ENCODE measurements at regions not wholly inside any gene's neighbourhood (a gene's known extent, or its start where the extent isn't known, plus 50 kb on each side); places are given as distances from the start of the nearest gene placed in this dataset.
"Not testable (repeated sequence)": the region's sequence is repeated elsewhere in the genome, so short reads cannot be mapped to it uniquely, and the experiment has no call there.

DNA sequence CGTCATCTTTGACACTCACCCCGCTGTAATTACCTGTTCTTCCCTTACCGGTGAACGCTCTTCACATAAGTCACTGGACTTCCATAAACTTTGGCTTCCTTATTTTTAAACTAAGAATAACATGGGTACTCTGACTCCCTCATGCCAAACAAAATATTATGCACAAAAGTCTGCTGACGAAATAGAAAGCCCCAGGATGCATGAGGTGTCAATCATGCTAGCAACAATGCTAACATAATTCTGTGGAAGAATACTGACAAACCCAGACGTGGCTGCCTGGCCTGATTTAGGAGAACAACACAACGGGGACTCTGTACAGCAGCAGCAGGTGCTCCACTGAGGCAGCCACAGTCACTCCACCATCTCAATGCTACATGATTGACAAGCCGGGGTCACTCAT, 137.5 kb downstream of the CCDC71L start:
- DNase-seq (ENCODE audit: low read depth), result no peak

DNA sequence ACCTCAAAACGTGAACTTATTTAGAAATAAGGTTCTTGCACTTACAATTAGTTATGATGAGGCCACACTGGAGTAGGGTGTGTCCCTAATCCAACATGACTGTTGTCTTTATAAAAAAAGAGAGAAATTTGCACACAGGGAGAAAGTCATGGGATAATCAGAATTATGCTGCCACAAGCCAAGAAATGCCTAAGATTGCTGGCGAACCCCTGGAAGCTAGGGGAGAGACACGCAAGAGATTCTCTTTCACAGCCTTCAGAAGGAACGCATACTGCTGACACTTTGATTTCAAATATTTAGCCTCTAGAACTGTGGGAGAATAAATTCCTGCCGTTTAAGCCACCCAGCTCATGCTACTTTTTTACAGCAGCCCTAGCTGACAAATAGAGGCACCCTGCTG, 138.3 kb downstream of the CCDC71L start:
- DNase-seq (ENCODE audit: low read depth), result no peak

DNA sequence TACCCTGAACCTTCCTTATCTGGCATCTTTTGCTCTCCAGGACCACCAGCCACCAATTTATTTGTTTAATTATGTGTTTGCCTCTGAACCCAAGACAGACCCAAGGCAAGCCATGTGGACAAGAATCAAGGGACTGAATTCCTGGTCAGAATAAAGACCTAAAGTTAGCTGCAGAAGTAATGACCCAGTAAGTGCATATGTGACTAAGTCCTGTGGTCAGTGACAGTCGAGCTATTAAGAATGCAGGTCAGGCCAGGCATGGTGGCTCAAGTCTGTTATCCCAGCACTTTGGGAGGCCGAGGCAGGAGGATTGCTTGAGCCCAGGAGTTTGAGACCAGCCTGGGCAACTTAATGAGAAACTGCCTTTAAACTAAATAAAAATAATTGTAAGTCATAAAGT, 139.4 kb downstream of the CCDC71L start:
- DNase-seq (ENCODE audit: low read depth), result peak; percentile 37

DNA sequence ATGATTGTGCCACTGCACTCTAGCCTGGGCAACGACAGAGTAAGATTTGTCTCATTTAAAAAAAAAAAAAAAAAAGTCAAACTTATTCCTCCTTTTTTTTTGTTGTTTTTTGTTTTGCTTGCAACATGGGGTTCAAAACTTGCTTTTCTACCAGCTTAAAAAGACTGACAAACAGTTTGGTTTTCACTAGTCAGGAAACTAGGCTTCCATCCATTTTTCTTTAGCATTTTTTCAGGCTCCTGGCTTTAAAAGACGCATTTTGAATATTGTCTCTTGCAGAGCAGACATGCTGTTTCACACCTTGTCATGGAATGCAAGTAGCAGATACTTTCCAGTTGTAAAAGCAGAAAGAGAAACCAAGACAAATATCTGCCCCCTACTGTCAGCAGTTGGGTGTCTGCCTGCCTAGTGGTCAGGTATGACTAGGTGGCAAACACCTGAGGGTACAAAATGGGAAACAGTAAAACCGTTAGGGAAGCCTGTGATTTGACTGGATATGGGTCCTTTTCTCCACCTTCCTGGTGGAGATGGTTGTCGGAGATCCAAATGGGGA, 139.9 kb downstream of the CCDC71L start:
- DNase-seq (ENCODE audit: low read depth), result no peak

DNA sequence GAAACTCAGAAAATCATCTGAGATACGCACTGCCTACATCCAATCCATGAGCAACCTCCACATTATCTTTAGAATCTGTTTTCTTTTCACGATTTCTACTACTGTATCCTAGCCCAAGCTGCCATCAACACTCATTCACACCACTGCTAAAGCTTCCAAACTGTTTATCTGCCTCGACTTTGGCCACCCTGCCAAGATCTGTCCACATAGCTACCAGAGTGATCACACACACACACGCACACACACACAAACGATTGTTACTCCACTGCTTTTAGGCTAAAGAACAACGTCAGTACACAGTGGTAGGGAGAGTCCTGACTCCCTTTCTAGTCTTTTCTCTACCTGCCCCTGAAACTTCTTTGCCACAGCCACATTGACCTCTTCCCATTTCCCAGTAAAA, 142.0 kb downstream of the CCDC71L start:
- no peak for DNase-seq (ENCODE audit: low read depth)

DNA sequence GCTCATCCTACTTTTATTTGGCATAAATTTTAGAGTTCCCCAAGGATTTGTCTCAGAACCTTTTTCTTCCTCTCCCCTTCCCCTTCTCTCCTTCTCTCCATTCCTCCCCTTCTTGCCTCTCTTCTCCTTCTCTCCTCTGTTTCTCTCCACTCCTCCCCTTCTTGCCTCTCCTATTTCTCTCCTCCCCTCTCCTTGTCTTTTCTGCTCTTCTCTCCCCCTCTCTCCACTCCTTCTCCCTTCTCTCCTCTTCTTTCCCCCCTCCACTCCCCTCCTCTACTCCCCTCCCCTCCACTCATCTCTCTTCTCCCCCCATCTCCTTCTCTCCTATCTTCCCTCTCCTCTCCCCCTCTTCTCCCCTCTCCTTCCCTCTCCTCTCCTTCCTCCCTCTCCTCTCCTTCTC, 142.7 kb downstream of the CCDC71L start:
- DNase-seq (ENCODE audit: low read depth), result no peak

DNA sequence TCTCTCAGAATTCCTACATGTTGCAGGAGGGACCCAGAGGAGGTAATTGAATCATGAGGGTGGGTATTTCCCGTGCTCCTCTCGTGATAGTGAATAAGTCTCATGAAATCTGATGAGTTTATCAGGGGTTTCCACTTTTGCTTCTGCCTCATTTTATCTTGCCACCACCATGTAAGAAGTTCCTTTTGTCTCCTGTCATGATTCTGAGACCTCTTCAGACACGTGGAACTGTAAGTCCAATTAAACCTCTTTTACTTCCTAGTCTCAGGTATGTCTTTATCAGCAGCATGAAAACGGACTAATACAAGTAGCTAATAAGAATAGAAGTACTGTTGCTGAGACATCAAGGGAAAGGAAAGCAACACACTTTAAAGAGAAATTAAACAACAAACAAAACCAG, 143.4 kb downstream of the CCDC71L start:
- DNase-seq (ENCODE audit: low read depth), result no peak

DNA sequence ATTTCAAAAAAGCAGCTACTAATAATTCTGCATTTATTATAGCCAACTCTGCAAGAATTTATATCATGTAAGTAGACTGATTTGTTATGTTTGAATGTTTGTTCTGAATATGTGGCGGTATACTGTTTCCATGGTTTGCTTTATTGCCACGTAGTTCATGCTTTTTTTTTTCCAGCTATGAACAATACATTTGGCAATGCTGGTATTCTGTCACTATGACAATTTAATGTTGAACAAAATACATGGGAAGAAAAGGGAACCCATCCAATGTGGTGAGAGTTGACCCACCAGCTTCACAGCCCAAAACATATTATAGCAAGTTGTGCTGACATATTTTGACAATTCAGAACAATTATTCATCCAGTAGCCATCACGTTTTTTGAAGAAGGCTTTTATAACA, 145.6 kb downstream of the CCDC71L start:
- DNase-seq (ENCODE audit: low read depth), result no peak

DNA sequence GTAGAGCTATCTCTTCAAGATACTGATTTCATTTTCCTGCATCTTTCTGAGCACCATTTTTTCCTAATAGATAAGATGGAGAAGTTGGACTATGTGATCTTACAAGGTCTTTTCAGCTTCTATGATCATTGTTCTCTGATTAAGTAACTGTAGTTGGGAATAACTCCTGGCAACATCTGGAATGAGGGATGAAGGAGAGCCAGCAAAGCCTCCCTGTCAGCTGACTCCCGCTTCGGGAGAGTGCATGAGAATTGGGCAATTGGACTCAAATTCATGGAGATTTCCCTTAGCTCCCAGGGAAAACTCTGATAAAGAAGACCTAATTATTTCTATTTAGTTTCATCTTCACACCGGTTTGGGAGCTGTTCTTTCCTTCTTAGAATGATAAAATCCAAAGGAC, 146.1 kb downstream of the CCDC71L start:
- DNase-seq (ENCODE audit: low read depth), result no peak

DNA sequence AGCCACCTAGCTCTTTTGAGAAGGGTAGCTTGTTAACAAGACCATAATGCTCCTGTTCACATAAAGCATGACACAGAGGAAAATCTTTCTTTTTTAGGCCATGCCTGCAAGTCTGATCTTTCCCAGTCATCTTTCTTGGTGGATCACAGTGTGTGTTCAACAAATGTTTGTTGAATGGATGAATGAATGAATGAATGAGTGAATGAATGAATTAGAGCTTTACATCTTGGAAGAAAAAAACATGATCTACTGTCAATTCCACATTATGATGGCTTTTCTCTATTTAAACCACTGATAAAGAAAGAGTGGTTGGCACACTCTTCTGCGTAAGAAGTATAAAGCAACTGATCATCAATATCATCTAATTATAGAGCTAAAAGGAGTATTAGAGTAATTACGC, 148.7 kb downstream of the CCDC71L start:
- no peak for DNase-seq (ENCODE audit: low read depth)

DNA sequence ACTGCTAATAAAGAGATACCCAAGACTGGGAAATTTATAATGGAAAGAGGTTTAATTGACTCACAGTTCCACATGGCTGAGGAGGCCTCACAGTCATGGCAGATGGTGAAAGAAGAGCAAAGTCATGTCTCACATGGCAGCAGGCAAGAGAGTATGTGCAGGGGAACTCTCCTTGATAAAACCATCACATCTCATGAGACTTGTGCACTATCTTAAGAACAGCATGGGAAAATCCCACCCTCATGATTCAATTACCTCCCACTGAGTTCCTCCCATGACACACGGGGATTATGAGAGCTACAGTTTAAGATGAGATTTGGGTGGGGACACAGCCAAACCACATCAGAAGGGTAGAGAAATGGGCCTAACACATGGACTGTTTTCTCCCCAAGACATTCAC, 156.3 kb downstream of the CCDC71L start:
- DNase-seq (ENCODE audit: low read depth), result peak; percentile 39

DNA sequence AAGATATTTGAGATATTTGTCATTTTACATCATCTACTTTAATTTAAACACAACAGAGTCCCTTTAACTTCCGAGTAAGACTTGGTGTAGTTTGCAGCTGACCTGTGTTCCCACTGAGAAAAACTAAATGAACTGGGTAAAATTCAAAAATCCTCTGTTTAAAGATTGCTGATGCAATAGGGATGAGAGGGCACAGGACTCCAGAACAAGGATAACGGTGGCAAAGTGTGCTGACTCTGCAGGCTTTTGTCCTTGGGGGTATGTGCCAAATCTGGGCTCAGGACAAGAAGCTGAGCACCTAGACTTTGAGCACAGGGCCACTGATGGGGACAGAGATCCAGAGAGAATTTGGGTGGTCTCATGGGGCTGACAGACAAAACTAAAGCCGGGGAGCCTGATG, 156.8 kb downstream of the CCDC71L start:
- no peak for DNase-seq (ENCODE audit: low read depth)

DNA sequence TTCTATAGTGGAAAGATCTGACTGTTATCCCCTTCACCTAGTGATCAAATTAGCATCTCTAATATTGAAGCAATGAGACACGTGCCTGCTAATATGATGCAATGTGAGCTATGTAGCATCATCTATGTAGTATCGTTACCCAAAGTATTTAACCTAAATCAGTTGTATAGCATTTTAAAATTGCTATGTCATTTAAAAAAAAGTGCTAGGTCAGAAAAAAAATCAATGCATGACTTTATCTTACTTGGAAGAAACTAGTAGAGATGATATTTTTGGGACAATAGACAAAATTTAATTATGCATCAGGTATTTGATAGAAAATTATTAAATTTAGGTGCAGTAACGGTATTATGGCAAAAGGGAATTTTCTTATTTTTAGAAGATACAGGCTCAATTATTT, 157.3 kb downstream of the CCDC71L start:
- no peak for DNase-seq (ENCODE audit: low read depth)

DNA sequence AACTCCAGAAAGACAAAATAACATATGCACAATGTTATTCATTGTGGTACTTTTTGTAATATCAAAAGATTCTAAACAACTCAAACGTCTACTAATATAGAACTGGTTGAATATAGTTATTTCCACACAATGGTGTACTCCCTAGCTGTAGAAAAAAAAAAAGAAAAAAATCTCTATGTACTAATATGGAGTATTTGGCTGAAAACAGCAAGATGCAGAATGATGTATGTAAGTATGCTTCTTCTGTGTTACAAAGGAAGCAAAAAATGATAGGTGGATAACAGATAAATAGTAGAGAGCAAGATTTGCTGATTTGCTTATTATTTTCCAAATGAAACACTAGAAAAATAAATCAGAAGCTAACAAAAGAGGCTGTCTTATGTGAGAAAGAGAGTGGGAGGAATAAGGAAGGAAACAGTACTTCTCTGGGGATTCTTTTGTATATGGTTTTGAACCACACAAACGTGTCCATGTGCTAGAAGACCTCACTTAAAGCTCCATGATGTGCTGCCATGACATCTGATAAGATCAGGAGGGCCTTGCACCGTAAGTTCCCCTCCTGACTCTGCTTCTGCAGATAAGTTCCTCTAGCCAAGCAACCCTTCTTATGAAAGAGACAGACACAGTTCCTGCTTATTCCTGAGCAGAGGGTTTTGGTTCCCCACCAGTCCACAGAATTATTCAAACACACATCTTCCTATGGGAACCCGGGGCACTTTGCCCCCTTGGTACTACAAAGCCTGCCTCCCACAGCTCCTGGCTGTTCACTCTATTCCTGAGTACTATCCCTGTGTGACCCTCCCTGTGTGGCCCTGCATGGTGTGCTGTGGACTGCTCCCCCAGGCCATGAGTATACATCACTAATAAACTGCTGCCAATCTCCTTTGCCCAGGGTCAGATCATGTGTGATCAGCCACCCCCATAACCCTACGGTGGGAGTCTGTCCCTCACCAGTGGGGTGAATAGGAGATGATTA, 159.1 kb downstream of the CCDC71L start:
- DNase-seq (ENCODE audit: low read depth), result no peak

DNA sequence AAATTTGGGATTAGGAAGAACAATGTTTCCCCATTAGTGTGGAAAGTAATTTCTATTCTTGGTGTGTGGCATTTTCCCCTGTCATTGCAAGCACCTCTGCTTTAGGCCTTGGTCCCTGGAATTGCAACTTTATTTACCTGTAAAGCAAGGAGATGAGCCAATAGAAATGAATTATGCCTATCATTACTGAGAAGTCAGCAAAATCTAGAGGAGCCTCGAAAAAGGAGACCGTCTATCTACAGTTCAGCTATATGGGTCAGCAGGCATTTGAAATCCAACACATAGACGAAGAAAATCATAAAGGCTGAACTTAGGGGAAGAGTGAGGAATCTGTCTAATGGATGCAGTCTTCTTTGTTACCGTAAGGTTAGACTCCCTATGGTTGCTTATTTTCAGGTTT, 161.1 kb downstream of the CCDC71L start:
- no peak for DNase-seq (ENCODE audit: low read depth)

DNA sequence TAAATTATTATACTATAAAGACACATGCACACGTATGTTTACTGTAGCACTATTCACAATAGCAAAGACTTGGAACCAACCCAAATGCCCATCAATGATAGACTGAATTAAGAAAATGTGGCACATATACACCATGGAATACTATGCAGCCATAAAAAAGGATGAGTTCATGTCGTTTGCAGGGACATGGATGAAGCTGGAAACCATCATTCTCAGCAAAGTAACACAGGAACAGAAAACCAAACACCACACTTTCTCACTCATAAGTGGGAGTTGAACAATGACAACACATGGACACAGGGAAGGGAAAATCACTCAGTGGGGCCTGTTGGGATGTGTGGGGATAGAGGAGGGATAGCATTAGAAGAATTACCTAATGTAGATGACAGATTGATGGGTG, 163.0 kb downstream of the CCDC71L start:
- DNase-seq (ENCODE audit: low read depth), result not testable (repeated sequence)

DNA sequence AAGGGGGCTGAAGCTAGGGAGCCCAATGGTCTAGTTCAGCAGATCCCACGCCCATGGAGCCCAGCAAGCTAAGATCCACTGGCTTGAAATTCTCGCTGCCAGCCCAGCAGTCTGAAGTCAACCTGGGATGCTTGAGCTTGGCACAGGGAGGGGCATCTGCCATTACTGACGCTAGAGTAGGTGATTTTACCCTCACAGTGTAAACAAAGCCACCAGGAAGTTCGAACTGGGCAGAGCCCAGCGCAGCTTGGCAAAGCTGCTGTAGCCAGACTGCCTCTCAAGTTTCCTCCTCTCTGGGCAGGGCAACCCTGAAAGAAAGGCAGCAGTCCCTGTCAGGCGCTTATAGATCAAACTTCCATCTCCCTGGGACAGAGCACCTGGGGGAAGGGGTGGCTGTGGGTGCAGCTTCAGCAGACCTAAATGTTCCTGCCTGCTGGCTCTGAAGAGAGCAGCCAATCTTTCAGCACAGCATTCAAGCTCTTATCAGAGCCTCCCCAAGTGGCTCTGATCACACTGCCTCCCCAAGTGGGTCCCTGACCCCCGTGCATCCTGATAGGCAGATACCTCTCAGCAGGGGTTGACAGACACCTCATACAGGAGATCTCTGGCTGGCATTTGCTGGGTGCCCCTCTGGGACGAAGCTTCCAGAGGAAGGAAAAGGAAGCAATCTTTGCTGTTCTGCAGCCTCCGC, 167.8 kb downstream of the CCDC71L start:
- DNase-seq (ENCODE audit: low read depth), result no peak

DNA sequence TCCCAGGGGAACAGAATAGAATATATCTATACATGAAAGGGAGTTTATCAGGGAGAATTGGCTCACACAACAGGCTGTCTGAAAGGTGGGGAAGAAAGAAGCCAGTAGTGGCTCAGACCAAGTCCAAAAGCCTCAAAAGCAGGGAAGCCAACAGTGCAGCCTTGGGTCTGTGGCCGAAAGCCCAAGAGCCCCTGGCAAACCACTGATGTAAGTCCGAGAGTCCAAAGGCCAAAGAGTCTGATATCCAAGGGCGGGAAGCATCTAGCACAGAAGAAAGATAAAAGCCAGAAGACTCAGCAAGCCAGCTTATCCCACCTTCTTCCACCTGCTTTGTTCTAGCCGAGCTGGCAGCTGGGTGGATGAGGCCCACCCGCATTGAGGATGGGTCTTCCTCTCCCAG, 172.5 kb downstream of the CCDC71L start:
- DNase-seq (ENCODE audit: low read depth), result no peak

DNA sequence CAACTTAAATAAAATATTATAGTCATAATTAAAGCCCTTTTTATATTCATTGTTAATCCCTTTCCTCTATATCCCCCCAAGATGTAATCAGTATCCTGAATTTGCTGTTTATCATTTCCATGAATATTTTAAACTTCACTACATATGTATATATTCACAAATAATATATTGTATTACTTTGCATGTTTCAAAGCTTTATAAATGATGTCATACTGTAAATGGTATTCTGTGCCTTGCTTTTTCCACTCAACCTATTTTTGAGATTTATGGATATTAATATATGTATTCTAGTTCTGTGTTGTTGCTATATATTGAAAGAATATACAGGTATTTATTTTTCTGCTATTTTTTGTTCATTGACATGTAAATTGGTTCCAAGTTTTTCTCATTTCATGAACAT, 173.1 kb downstream of the CCDC71L start:
- no peak for DNase-seq (ENCODE audit: low read depth)

DNA sequence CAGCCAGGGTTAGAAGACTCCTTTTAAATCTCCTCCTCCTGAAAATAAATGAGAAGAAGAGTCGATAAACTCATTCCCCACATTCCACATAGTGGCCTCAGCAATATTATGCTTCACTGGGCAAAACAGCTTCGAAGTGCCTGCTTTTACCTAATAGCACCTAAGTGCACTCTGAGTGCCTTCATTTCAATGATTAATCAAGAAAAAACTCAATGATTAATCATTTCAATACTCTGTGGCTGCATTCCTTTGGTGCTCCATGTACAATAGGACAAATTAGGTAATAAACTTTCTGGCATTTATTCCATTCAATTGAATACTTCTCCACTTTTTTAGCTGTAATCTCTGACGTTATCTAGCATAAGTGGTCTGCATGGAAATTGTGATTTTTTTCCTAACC, 174.6 kb downstream of the CCDC71L start:
- peak; percentile 82 for DNase-seq (ENCODE audit: low read depth)

DNA sequence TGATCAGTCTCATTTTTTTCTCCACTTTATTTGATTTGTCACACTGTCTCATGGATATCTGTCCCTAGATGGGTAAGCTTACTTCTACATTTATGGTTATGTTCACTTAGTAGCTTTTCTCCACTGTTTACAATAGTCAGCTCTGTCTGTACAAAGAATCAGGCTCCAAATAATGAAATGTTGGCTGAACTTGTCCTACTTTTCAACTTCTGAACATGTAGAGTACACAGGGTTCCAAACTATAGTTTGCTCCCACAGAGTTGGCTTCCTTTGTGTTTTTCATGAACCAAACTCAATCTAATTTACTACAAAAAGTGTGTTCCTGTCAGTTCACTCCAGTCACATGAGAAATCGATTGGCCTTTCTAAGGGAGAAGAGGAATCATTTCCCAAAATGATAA, 175.0 kb downstream of the CCDC71L start:
- DNase-seq (ENCODE audit: low read depth), result peak; percentile 11

DNA sequence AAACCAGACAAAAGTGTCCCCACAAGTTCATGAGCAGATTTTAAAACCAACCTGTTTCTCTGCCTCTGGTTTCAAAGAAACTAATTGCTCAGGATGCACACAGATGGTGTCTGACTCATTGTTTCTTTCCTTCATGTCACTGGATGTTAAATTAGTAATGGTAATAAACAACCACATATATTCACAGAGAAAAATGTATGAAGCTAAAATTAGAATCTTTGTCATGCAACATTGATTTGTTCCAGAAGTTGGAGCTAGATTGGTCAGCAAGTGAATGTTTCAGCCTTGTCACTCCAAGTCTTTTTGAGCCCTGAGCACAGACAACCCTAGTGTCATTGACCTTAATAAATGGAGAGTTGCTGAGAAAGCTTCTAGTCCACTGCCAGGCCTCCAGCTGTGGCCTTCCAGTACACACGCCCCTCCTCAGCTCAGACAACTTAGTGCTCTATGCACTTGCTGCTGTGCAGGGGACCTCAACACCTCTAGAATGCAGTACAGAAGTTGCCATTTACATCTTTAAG, 175.9 kb downstream of the CCDC71L start:
- DNase-seq (ENCODE audit: low read depth), result peak; percentile 93

DNA sequence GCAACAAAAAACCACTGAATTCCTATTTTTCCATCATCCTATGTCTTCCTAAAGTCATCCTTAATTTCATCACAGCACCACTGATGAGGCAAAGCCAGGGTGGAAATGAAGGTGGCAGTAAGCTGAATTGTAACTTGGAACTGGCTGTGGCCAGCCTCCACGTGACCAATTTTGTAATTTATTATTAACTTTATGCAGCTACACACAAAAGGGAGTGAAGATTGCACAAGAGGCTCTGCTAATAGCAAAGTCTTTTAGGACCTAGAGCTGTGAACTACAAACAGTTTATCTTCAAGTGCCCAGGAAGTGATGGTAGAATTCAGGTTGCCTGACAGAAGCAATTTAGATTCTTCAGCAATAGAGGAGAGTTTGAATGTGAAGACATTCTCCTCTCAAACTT, 176.4 kb downstream of the CCDC71L start:
- DNase-seq (ENCODE audit: low read depth), result peak; percentile 57

All from EH (cell line).